HG02571 (cell line): ENCODE measurements at regions not wholly inside any gene's neighbourhood (a gene's known extent, or its start where the extent isn't known, plus 50 kb on each side); places are given as distances from the start of the nearest gene placed in this dataset.

ENCODE experiments used
- ATAC-seq: cut with Tn5 transposase; IDR thresholded peaks from one replicate; pipeline ENCODE4 v1.9.1; 2021; ENCODE audit warnings: mild to moderate bottlenecking, moderate library complexity; ENCODE audit not compliant: unreplicated experiment

DNA sequence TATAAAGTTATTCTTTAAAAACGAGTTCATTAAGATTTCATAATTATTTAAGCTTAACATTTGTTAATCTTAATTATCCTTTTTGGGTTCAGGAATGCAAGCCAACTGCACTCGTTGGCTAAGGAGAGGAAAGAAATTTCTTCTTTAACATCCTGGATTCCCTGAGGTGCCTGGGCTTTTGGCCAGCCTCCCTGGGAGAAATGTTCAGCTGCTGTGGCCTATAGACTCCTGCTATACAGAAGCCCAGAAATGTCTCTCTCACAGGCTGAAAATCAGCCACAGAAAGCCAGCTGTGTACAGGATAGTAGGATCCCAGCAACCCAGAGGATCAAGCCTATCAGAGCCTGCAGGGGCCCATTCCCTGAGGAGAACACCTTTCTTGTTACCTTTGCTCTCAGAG lies 430.3 kb downstream of the XIRP2 start:
- no peak for ATAC-seq

- no peak for ATAC-seq
Measured at GRCh38 chr2:167310442-167310841, 422.2 kb downstream of the XIRP2 start.
